Gastrocnemius medialis (tissue), 4 donors: ENCODE measurements at regions not wholly inside any gene's neighbourhood (a gene's known extent, or its start where the extent isn't known, plus 50 kb on each side); places are given as distances from the start of the nearest gene placed in this dataset.

ENCODE experiments used
- CTCF ChIP-seq, 5 experiments: fragments of 450-650 bp in 3 of 5; fragments of 200-600 bp in 2 of 5; sonication (generic) in 2 of 5; IDR thresholded peaks in 4 of 5; conservative IDR thresholded peaks in 1 of 5; 1 replicate in 4 of 5; 2 replicates in 1 of 5; pipeline ENCODE4 v1.5.1; 2016 to 2019; ENCODE audit warnings: antibody characterized with exemption in 5 of 5, mild to moderate bottlenecking in 3 of 5, moderate library complexity in 3 of 5
- POLR2A ChIP-seq, 2 donors: fragments of 450-650 bp; IDR thresholded peaks; one replicate each; pipeline ENCODE4 v1.6.1; 2017; ENCODE audit warnings: antibody characterized with exemption in 2 of 2, mild to moderate bottlenecking in 2 of 2, moderate library complexity in 2 of 2

GRCh38 chr12:86623267-86623666 is 367.1 kb upstream of the MGAT4C start:
- TF ChIP-seq CTCF (IDR thresholded peaks at IDR 0.05 in 4 of 5, conservative IDR thresholded peaks at IDR 0.05 in 1 of 5) = no peak
- no peak for TF ChIP-seq POLR2A (IDR thresholded peaks at IDR 0.05)
